Erythroblast (primary cell): ENCODE measurements at regions not wholly inside any gene's neighbourhood (a gene's known extent, or its start where the extent isn't known, plus 50 kb on each side); places are given as distances from the start of the nearest gene placed in this dataset.

ENCODE experiments used
- GATA1 ChIP-seq: IDR thresholded peaks from 2 replicates; pipeline ENCODE4 v1.6.1; 2011; ENCODE audit warnings: low read depth, mild to moderate bottlenecking, control low read depth, low read length, moderate library complexity
- POLR2A ChIP-seq: IDR thresholded peaks from 2 replicates; pipeline ENCODE4 v1.6.1; 2011; ENCODE audit warnings: mild to moderate bottlenecking, low read length

DNA sequence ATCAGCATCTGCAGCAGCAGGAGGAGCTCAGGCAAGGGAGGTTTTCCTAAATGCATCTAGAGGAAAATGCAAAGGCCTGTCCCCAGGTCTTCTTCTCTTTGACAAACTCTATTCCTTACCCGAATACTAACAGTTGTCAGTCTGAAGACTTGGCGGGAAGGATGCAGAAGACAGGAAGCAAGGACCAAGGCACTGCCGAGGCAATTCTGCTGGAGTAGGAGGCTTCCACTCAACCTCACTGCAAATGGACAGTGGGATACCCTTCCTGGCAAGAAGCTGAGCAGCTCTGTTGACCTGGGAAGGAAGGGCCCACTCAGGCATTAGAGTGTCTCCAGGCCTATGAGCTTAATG lies 373.0 kb downstream of the CCSER2 start:
- TF ChIP-seq POLR2A, result no peak
- no peak for TF ChIP-seq GATA1
